A673 (cell line): ENCODE measurements at regions not wholly inside any gene's neighbourhood (a gene's known extent, or its start where the extent isn't known, plus 50 kb on each side); places are given as distances from the start of the nearest gene placed in this dataset.

Experiments used
- BruUV-seq: library from RNA; stranded (reverse); fragments of 400-500 nt; replicated peaks from 2 replicates; lab custom pipeline; 2021; lab: Mats Ljungman, UMichigan
- CTCF ChIA-PET: fragments of 300-600 bp; sonication (Branson Sonifier 250); formaldehyde crosslinking; loops from one replicate; lab custom pipeline; 2022; ENCODE audit warnings: antibody characterized with exemption; lab: Charles Lee
- POLR2A ChIA-PET: fragments of 300-600 bp; sonication (Branson Sonifier 250); formaldehyde crosslinking; loops from one replicate; lab custom pipeline; 2022; ENCODE audit warnings: antibody characterized with exemption; ENCODE audit not compliant: low non-redundant PET; lab: Charles Lee
- DNase-seq: peaks from one replicate; pipeline ENCODE4 v3.0.0-alpha.2; 2015; ENCODE audit warnings: low spot score
- H3K27ac ChIP-seq: fragments of 200-600 bp; sonication (generic); 2 replicates; pipeline ENCODE4 v1.5.1; 2016; ENCODE audit warnings: mixed run types, low read depth, mild to moderate bottlenecking, mixed read lengths, antibody characterized with exemption, low read length; ENCODE audit not compliant: poor library complexity, severe bottlenecking
- H3K27me3 ChIP-seq: fragments of 200-600 bp; sonication (generic); replicated peaks from 2 replicates; pipeline ENCODE4 v1.6.1; 2017; ENCODE audit warnings: mixed run types, low read depth, mild to moderate bottlenecking, mixed read lengths, antibody characterized with exemption, low read length; ENCODE audit not compliant: insufficient read depth, poor library complexity
- H3K36me3 ChIP-seq: fragments of 200-600 bp; sonication (generic); 2 replicates; pipeline ENCODE4 v1.6.1; 2016; ENCODE audit warnings: mixed run types, mild to moderate bottlenecking, mixed read lengths, antibody characterized with exemption, low read length; ENCODE audit not compliant: insufficient read depth, poor library complexity, severe bottlenecking
- H3K4me1 ChIP-seq: fragments of 200-600 bp; sonication (generic); 2 replicates; pipeline ENCODE4 v1.6.1; 2017; ENCODE audit warnings: mixed run types, mild to moderate bottlenecking, mixed read lengths, antibody characterized with exemption, low read length; ENCODE audit not compliant: insufficient read depth, poor library complexity, severe bottlenecking
- H3K4me3 ChIP-seq: fragments of 200-600 bp; sonication (generic); 2 replicates; pipeline ENCODE4 v1.5.1; 2016; ENCODE audit warnings: low read depth, mixed run types, mild to moderate bottlenecking, mixed read lengths, low read length; ENCODE audit not compliant: poor library complexity, severe bottlenecking
- H3K9me3 ChIP-seq: fragments of 200-600 bp; sonication (generic); 2 replicates; pipeline ENCODE4 v1.6.1; 2016; ENCODE audit warnings: mixed run types, low read depth, mild to moderate bottlenecking, mixed read lengths, antibody characterized with exemption, low read length; ENCODE audit not compliant: poor library complexity, severe bottlenecking
- CTCF ChIP-seq: fragments of 300-800, 200-600 bp; sonication (generic); conservative IDR thresholded peaks from 2 replicates; pipeline ENCODE4 v1.5.1; 2017; ENCODE audit warnings: low read depth, mild to moderate bottlenecking, antibody characterized with exemption, low read length, moderate library complexity, mixed read lengths
- EZH2 ChIP-seq: fragments of 200-600 bp; sonication (generic); IDR thresholded peaks from 2 replicates; pipeline ENCODE4 v1.6.1; 2017; ENCODE audit warnings: borderline replicate concordance, low read depth, mild to moderate bottlenecking, mixed read lengths, antibody characterized with exemption, low read length; ENCODE audit not compliant: poor library complexity, severe bottlenecking
- intact Hi-C: fragments of 100-400 bp; cut with micrococcal nuclease; formaldehyde crosslinking; loops from one replicate; pipeline ENCODE4 v1.10.0; 2022; ENCODE audit not compliant: unreplicated experiment

DNA sequence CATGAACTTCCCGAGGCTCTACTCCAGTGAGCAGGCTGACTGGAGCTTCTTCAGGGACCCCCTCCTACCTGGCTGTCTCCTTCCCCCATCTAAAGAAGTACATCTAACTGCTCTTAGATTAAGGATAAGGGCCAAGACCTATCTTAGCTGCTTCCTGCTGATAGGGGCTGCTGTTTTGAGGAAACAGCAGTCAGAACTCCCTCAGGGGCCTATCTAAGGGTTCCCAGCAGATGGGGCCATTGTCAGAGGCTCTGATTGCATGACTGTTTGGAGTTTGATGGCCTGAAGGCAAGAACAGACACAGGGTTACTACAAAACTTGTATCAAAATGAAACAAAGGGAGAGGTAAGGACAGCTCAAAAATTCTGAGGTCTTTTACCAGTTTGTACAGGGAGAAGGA, 2636.9 kb upstream of the PCDH20 start:
- TF ChIP-seq EZH2 (no peak), CTCF (0 out of 2 replicates have a peak, but pooled peaks have one; percentile 13)
- peak; percentile 31 for DNase-seq
- intact Hi-C loops = no loop called here
- Histone ChIP-seq H3K9me3 (peaks cover 9% of the 10 kb centered on the region), H3K36me3 (peaks cover 39% of the 10 kb centered on the region), H3K27ac (no peak overlapping the region), H3K27me3 (no peaks in the 10 kb centered on the region), H3K4me3 (no peak overlapping the region), H3K4me1 (peaks cover 21% of the 10 kb centered on the region)
- ChIA-PET CTCF (no interaction called here), POLR2A (no interaction called here)
- no TSS peak for BruUV-seq

DNA sequence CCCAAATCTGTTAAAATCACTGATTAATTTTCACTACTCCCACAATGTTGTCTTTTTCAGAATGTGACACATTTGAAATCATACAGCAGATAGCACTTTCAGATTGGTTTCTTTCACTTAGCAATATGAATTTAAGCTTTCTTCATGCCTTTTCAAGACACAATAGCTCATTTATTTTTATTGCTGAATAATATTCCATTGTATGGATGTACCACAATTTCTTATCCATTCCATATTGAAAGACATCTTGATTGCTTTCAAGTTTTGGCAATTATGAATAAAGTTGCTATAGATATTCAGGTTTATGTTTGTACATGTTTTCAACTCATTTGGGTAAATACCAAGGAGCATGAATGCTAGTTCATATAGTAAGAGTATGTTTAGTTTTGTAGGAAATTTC, 2635.6 kb upstream of the PCDH20 start:
- H3K36me3 ChIP-seq = peaks cover 39% of the 10 kb centered on the region
- CTCF ChIA-PET = no interaction called here
- peaks cover 21% of the 10 kb centered on the region for H3K4me1 ChIP-seq
- H3K4me3 ChIP-seq = no peak overlapping the region
- BruUV-seq = no TSS peak
- TF ChIP-seq EZH2 (no peak), CTCF (no peak)
- H3K27me3 ChIP-seq = no peaks in the 10 kb centered on the region
- POLR2A ChIA-PET = no interaction called here
- no peak for DNase-seq
- no peak overlapping the region for H3K27ac ChIP-seq
- H3K9me3 ChIP-seq = peaks cover 9% of the 10 kb centered on the region
- intact Hi-C loops = no loop called here

DNA sequence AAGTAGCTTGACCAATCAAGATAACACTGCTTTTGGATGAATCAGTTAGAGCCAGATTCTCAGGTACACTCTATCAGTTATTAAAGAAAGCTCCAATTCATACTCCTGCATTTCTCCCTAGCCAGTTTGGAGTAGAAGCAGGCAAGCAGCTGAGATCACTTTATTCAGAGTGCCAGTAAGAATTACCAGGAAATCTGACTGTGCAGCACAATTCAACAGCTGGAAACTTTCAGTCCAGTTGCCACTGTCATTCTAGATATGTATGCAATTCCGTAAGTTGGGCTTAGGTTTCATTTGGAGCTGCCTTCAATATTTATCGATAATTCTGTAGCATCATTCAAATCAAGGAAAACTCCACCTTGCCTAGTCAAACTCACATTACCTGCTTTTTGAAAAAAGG, 2625.6 kb upstream of the PCDH20 start:
- intact Hi-C loops = no loop called here
- Histone ChIP-seq H3K4me3 (no peak overlapping the region), H3K4me1 (peaks cover 32% of the 10 kb centered on the region), H3K27ac (peak overlapping the region; percentile 25), H3K36me3 (peaks cover 4% of the 10 kb centered on the region), H3K9me3 (no peaks in the 10 kb centered on the region), H3K27me3 (no peaks in the 10 kb centered on the region)
- DNase-seq = peak; percentile 65
- ChIA-PET CTCF (no interaction called here), POLR2A (no interaction called here)
- TF ChIP-seq EZH2 (no peak), CTCF (no peak)
- BruUV-seq = no TSS peak
